ENCODE measurements at regions not wholly inside any gene's neighbourhood (a gene's known extent, or its start where the extent isn't known, plus 50 kb on each side); places are given as distances from the start of the nearest gene placed in this dataset.

DNA sequence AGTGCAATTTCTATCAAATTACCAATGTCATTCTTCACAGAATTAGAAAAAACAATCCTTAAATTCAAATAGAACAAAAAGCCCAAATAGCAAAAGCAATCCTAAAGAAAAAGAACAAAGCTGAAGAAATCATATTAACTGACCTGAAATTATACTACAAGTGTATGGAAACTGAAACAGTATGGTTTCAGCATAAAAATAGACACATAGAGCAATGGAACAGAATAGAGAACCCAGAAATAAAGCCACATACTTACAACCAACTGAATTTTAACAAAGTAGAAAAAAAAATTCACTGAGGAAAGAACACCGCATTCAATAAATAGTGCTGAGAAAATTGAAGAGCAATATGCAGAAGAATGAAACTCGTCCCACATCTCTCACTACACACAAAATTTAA, 142.0 kb upstream of the CHRM2 start:
- no peak overlapping the region for H2BK15ac ChIP-seq (ENCODE audit: low read length)
- no peak overlapping the region for H3K14ac ChIP-seq (ENCODE audit: insufficient read length)
- no peak overlapping the region for H3K9ac ChIP-seq (replicated peaks in 1 of 4; ENCODE audit: extremely low read depth in 1 of 4, low read depth in 3 of 4, low read length in 3 of 4)
- H3K4ac ChIP-seq (replicated peaks; ENCODE audit: insufficient read length, low read depth, low read length): no peak overlapping the region
- no peak overlapping the region for H3K56ac ChIP-seq (replicated peaks; ENCODE audit: insufficient read length, low read depth, low read length)
- no peak overlapping the region for H3K4me2 ChIP-seq (ENCODE audit: insufficient read depth in 1 of 2, low read depth in 2 of 2, low read length in 2 of 2)
- no peak overlapping the region for H2BK120ac ChIP-seq (replicated peaks; ENCODE audit: low read depth, low read length)
- no peak overlapping the region for H2AFZ ChIP-seq (ENCODE audit: low read length)
- no peak overlapping the region for H4K8ac ChIP-seq (ENCODE audit: extremely low read depth, insufficient read depth, low read length)
- TF ChIP-seq HDAC6 (IDR thresholded peaks at IDR 0.05; ENCODE audit: low read depth, low read length): no peak
- TF ChIP-seq KDM4A (IDR thresholded peaks at IDR 0.05; ENCODE audit: low read depth, low read length, severe bottlenecking): no peak
- no peak for TF ChIP-seq SP4 (IDR thresholded peaks at IDR 0.05; ENCODE audit: low read length)
- TF ChIP-seq SP2 (IDR thresholded peaks at IDR 0.05; ENCODE audit: low read length): no peak
- TF ChIP-seq HDAC2 (IDR thresholded peaks at IDR 0.05; ENCODE audit: borderline replicate concordance in 1 of 2, low read depth in 2 of 2, low read length in 2 of 2): no peak
- no peak for TF ChIP-seq POLR2AphosphoS5 (IDR thresholded peaks at IDR 0.05; ENCODE audit: low read depth, low read length)
- no peak for TF ChIP-seq TEAD4 (IDR thresholded peaks at IDR 0.05; ENCODE audit: low read depth, low read length)
- no peak for TF ChIP-seq CBX5 (IDR thresholded peaks at IDR 0.05; ENCODE audit: low read depth, low read length)
- no peaks in the 10 kb centered on the region for H3K79me2 ChIP-seq (ENCODE audit: control insufficient read depth in 1 of 2, insufficient read depth in 2 of 2, low read length in 2 of 2)
- no peak overlapping the region for H3K18ac ChIP-seq (ENCODE audit: extremely low read depth, low read length)
- H4K5ac ChIP-seq (ENCODE audit: insufficient read length, low read depth, low read length): no peak overlapping the region
- ChIA-PET POLR2A (ENCODE audit: partially characterized antibody) (no interaction called here), CTCF (ENCODE audit: partially characterized antibody) (no interaction called here)
- no peaks in the 10 kb centered on the region for H3K36me3 ChIP-seq (ENCODE audit: control insufficient read depth in 2 of 4, insufficient read depth in 4 of 4, low read length in 3 of 4)
- no peaks in the 10 kb centered on the region for H3K23me2 ChIP-seq (ENCODE audit: low read depth, low read length)
- no peak overlapping the region for H2BK20ac ChIP-seq (ENCODE audit: low read length)
- no peak overlapping the region for H4K91ac ChIP-seq (replicated peaks; ENCODE audit: insufficient read length, low read length)
- no peaks in the 10 kb centered on the region for H3K79me1 ChIP-seq (ENCODE audit: low read depth, low read length)
- no peaks in the 10 kb centered on the region for H3K27me3 ChIP-seq (replicated peaks in 1 of 4; ENCODE audit: control insufficient read depth in 3 of 4, extremely low read depth in 1 of 4, insufficient read depth in 3 of 4, low read length in 3 of 4)
- H3K9me3 ChIP-seq (ENCODE audit: insufficient read depth in 2 of 2, low read depth in 1 of 2, low read length in 1 of 2): no peaks in the 10 kb centered on the region
- H2BK12ac ChIP-seq (ENCODE audit: low read depth, low read length): no peak overlapping the region
- H3K27ac ChIP-seq (ENCODE audit: low read depth, low read length): no peak overlapping the region
- no peak overlapping the region for H3K4me3 ChIP-seq (ENCODE audit: extremely low read depth in 1 of 4, insufficient read depth in 2 of 4, low read depth in 3 of 4, low read length in 4 of 4)
- no peak overlapping the region for H3K23ac ChIP-seq (ENCODE audit: insufficient read length)
- 90% methylated on average over 2 of the region's 2 CpGs; no CpG with 5 or more reads in 1 of the 2 experiments for WGBS, 2 experiments (ENCODE audit: extremely low coverage in 1 of 2, insufficient coverage in 1 of 2, insufficient read length in 1 of 2, insufficient replicate concordance in 2 of 2, low coverage in 1 of 2, low lambda C conversion rate in 2 of 2, missing lambda C conversion rate in 1 of 2)
- FAIRE-seq: no peak
- H4K20me1 ChIP-seq (replicated peaks in 1 of 2; ENCODE audit: control insufficient read depth in 1 of 2, insufficient read depth in 2 of 2, low read length in 2 of 2): no peaks in the 10 kb centered on the region
- H2BK5ac ChIP-seq (ENCODE audit: low read depth, low read length): no peak overlapping the region
- H3K4me1 ChIP-seq (replicated peaks in 1 of 4; ENCODE audit: control insufficient read depth in 3 of 4, insufficient read depth in 4 of 4, low read length in 3 of 4): no peaks in the 10 kb centered on the region
- no peak overlapping the region for H2AK5ac ChIP-seq (ENCODE audit: low read depth, low read length)
- DNase-seq (ENCODE audit: low read depth in 1 of 2, low spot score in 2 of 2): no peak
